ENCODE measurements at regions not wholly inside any gene's neighbourhood (a gene's known extent, or its start where the extent isn't known, plus 50 kb on each side); places are given as distances from the start of the nearest gene placed in this dataset.

GRCh38 chr4:103484521-103484920 is 235.3 kb downstream of the TACR3 start:
- TF ChIP-seq CTCF (optimal IDR thresholded peaks at IDR 0.05 in 1 of 3, IDR thresholded peaks at IDR 0.05 in 1 of 3, conservative IDR thresholded peaks at IDR 0.05 in 1 of 3; ENCODE audit: extremely low read depth in 1 of 3, insufficient read depth in 2 of 3, low read length in 3 of 3) = no peak
- TF ChIP-seq EZH2 (IDR thresholded peaks at IDR 0.05; ENCODE audit: low read length) = no peak
